ENCODE measurements at regions not wholly inside any gene's neighbourhood (a gene's known extent, or its start where the extent isn't known, plus 50 kb on each side); places are given as distances from the start of the nearest gene placed in this dataset.

GRCh38 chr12:125229878-125230530 lies 164.8 kb downstream of the AACS start:
- H3K27ac Mint-ChIP-seq, result no peak overlapping the region
- no peak for ATAC-seq

GRCh38 chr12:125233319-125233718 lies 168.1 kb downstream of the AACS start:
- DNase-seq (ENCODE audit: low spot score), result no peak
- Mint-ChIP-seq H3K27me3 (ENCODE audit: low read depth) (no peaks in the 10 kb centered on the region), H3K4me1 (peaks cover 28% of the 10 kb centered on the region), H3K4me3 (no peak overlapping the region), H3K27ac (no peak overlapping the region), H3K36me3 (peaks cover 27% of the 10 kb centered on the region), H3K9me3 (peaks cover 12% of the 10 kb centered on the region)
- POLR2A ChIA-PET, result no interaction called here
- no peak for ATAC-seq
- CTCF ChIA-PET, result no interaction called here
- TF ChIP-seq PRRX2 (CRISPR knock-in tag; IDR thresholded peaks at IDR 0.05), result no peak
- TF ChIP-seq ATF2 (CRISPR knock-in tag; IDR thresholded peaks at IDR 0.05; ENCODE audit: borderline replicate concordance, low read depth), result no peak
- TF ChIP-seq E2F1 (CRISPR knock-in tag; IDR thresholded peaks at IDR 0.05), result no peak
- TF ChIP-seq FOXJ3 (CRISPR knock-in tag; IDR thresholded peaks at IDR 0.05; ENCODE audit: borderline replicate concordance), result no peak
- no peak for TF ChIP-seq ZNF425 (CRISPR knock-in tag; conservative IDR thresholded peaks at IDR 0.05)
- TF ChIP-seq IRF2 (CRISPR knock-in tag; IDR thresholded peaks at IDR 0.05; ENCODE audit: borderline replicate concordance, low read depth), result no peak
- TF ChIP-seq ZNF423 (CRISPR knock-in tag; IDR thresholded peaks at IDR 0.05), result no peak
- no peak for TF ChIP-seq ARID4B (CRISPR knock-in tag; IDR thresholded peaks at IDR 0.05; ENCODE audit: borderline replicate concordance)
- TF ChIP-seq ZSCAN18 (CRISPR knock-in tag; IDR thresholded peaks at IDR 0.05), result no peak
- TF ChIP-seq ZNF317 (CRISPR knock-in tag; IDR thresholded peaks at IDR 0.05; ENCODE audit: borderline replicate concordance, low read depth), result no peak

More at GRCh38 chr12:125229878-125230530, 164.8 kb downstream of the AACS start:
- ChIA-PET POLR2A (no interaction called here), CTCF (interaction anchor here (1.2 to 1.6 kb wide), 3 partner anchors 27 to 37 kb away, joined by 3 read pairs; no protein-coding TSS in a partner anchor)
- Mint-ChIP-seq H3K4me3 (no peak overlapping the region), H3K9me3 (peaks cover 12% of the 10 kb centered on the region), H3K36me3 (peaks cover 34% of the 10 kb centered on the region), H3K4me1 (peaks cover 27% of the 10 kb centered on the region), H3K27me3 (ENCODE audit: low read depth) (no peaks in the 10 kb centered on the region)
- DNase-seq (ENCODE audit: low spot score), result no peak
- no peak for TF ChIP-seq ZMAT4 (CRISPR knock-in tag; IDR thresholded peaks at IDR 0.05)
- TF ChIP-seq CREM (CRISPR knock-in tag; IDR thresholded peaks at IDR 0.05), result no peak
- no peak for TF ChIP-seq FOXP1 (CRISPR knock-in tag; IDR thresholded peaks at IDR 0.05; ENCODE audit: borderline replicate concordance)
- TF ChIP-seq ERG (CRISPR knock-in tag; IDR thresholded peaks at IDR 0.05), result no peak
- TF ChIP-seq MYBL2 (CRISPR knock-in tag; IDR thresholded peaks at IDR 0.05), result no peak
- no peak for TF ChIP-seq E2F1 (CRISPR knock-in tag; IDR thresholded peaks at IDR 0.05)
- TF ChIP-seq HMGA2 (CRISPR knock-in tag; IDR thresholded peaks at IDR 0.05), result no peak
